ENCODE measurements at regions not wholly inside any gene's neighbourhood (a gene's known extent, or its start where the extent isn't known, plus 50 kb on each side); places are given as distances from the start of the nearest gene placed in this dataset.

DNA sequence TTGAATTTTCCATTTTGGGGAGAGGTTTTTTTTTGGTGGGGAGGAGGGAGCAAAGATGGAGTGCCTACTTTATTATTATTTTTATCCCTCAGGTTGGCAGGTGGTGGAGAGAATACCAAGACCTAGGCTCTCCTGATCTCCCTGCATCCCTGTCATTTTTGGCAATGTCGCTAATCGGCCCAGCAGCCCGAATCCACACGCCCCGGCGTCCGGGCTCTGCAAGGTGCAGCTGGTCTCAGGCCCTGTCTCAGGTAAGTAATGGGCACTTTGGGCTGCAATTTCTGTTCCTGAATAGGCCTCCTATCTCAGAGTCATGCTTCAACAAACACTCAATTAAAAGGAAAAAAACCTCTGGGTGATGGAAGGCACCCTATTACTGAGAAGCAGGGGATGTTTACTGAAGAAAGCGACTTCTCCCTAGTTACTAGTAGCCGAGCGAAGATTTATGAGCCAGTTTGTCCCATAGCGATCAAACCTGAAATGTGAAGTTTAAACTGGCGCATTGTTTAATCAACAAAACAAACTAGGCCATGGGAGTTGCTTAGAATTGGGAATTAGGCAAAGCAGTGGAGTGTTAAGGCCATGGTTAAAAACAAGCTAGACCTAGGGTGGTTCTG lies 137.8 kb downstream of the RWDD3 start:
- Mint-ChIP-seq H3K27ac (ENCODE audit: unreplicated experiment) (no peak overlapping the region), H3K4me3 (ENCODE audit: unreplicated experiment) (no peak overlapping the region), H3K36me3 (ENCODE audit: unreplicated experiment) (no peaks in the 10 kb centered on the region), H3K4me1 (ENCODE audit: low read depth, unreplicated experiment) (peaks cover 8% of the 10 kb centered on the region), H3K27me3 (ENCODE audit: unreplicated experiment) (no peaks in the 10 kb centered on the region), H3K9me3 (ENCODE audit: unreplicated experiment) (no peaks in the 10 kb centered on the region)
- no peak for DNase-seq
- TF ChIP-seq, protein P1, sequence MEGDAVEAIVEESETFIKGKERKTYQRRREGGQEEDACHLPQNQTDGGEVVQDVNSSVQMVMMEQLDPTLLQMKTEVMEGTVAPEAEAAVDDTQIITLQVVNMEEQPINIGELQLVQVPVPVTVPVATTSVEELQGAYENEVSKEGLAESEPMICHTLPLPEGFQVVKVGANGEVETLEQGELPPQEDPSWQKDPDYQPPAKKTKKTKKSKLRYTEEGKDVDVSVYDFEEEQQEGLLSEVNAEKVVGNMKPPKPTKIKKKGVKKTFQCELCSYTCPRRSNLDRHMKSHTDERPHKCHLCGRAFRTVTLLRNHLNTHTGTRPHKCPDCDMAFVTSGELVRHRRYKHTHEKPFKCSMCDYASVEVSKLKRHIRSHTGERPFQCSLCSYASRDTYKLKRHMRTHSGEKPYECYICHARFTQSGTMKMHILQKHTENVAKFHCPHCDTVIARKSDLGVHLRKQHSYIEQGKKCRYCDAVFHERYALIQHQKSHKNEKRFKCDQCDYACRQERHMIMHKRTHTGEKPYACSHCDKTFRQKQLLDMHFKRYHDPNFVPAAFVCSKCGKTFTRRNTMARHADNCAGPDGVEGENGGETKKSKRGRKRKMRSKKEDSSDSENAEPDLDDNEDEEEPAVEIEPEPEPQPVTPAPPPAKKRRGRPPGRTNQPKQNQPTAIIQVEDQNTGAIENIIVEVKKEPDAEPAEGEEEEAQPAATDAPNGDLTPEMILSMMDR (IDR thresholded peaks at IDR 0.05; ENCODE audit: partially characterized antibody, unreplicated experiment): no peak

DNA sequence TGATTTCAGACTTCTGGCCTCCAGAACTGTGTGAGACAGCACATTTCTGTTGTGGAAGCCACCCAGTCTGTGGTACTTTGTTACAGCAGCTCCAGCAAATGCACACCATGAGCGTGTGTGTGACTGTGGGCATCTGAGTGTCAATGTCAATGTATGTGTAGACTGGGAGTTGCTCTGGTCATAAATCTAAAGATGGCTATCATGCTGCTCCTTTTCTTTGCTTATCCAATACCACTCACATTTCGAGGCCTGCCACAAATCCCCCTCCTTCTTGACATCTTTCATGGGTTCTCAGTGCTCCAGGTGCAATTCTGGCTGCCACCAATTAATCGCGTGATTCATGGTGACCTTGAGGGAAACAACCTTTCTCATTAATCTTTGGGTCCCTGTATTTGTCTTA lies 141.2 kb downstream of the RWDD3 start:
- no peak overlapping the region for H3K27ac Mint-ChIP-seq (ENCODE audit: unreplicated experiment)
- DNase-seq: no peak

DNA sequence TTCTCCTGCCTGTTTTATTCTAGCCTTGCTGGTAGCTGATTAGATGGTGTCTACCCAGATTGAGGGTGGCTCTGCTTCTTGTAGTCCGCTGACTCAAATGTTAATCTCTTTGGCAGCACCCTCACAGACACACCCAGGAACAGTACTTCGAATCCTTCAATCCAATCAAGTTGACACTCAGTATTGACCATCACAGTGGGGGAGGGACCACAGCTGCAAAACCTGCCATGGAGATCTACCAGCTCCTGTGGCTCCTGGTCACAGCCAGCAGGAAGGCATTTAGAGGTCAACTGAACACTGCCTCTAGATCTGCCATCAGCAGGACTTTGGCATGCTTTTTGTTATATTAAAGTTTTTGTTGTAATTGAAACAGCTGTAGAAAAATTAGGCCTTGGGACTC lies 146.9 kb downstream of the RWDD3 start:
- Mint-ChIP-seq H3K27ac (ENCODE audit: unreplicated experiment) (no peak overlapping the region), H3K9me3 (ENCODE audit: unreplicated experiment) (no peaks in the 10 kb centered on the region), H3K36me3 (ENCODE audit: unreplicated experiment) (no peaks in the 10 kb centered on the region), H3K4me1 (ENCODE audit: low read depth, unreplicated experiment) (peaks cover 23% of the 10 kb centered on the region), H3K4me3 (ENCODE audit: unreplicated experiment) (no peak overlapping the region), H3K27me3 (ENCODE audit: unreplicated experiment) (no peaks in the 10 kb centered on the region)
- DNase-seq: no peak
- TF ChIP-seq, protein P1 (IDR thresholded peaks at IDR 0.05; ENCODE audit: partially characterized antibody, unreplicated experiment): no peak

More for the DNA sequence above, 141.2 kb downstream of the RWDD3 start:
- H3K36me3 Mint-ChIP-seq (ENCODE audit: unreplicated experiment): no peaks in the 10 kb centered on the region
- TF ChIP-seq, protein P1 (IDR thresholded peaks at IDR 0.05; ENCODE audit: partially characterized antibody, unreplicated experiment): no peak
- H3K4me3 Mint-ChIP-seq (ENCODE audit: unreplicated experiment): no peak overlapping the region
- H3K9me3 Mint-ChIP-seq (ENCODE audit: unreplicated experiment): no peaks in the 10 kb centered on the region
- H3K4me1 Mint-ChIP-seq (ENCODE audit: low read depth, unreplicated experiment): peaks cover 8% of the 10 kb centered on the region
- H3K27me3 Mint-ChIP-seq (ENCODE audit: unreplicated experiment): no peaks in the 10 kb centered on the region

DNA sequence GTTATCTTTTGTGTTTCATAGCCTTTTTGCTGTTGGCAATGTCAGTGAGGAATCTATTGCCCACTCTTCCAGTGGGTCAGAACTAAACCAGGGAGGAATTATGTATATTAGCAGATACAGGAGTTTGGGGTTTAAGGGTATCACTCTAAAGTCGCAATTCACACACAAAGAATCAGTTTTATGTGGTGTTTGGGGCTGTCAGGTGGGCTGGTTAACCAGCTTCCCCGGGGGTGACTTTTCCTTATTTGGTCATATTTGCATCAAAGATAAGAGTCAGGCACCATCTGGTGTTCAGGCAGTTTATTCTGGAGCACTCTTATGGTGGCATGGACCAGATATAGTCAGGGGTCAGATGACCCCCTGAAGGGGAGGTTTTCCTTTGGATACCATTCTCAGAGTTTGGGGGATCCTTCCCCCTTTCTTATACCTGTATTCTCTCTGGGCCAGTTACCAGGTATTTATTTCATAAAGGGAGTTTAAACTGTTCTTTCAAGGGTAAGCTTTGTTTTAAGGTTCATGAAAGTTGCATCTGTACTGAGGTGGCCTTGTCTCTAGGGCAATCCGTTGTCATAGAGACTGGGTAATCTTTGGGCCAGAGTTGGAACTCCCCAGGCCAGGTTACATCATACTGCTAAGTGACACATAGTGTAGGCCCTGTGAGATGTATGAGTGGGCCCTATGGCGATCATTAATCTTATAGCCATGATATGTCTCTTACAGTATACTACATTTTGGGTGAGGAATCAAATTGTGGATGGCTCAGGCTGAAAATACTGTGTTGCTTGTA lies 148.2 kb downstream of the RWDD3 start:
- TF ChIP-seq, protein P1 (IDR thresholded peaks at IDR 0.05; ENCODE audit: partially characterized antibody, unreplicated experiment): no peak
- Mint-ChIP-seq H3K27ac (ENCODE audit: unreplicated experiment) (peak overlapping the region; percentile 83), H3K4me3 (ENCODE audit: unreplicated experiment) (peak overlapping the region; percentile 36), H3K9me3 (ENCODE audit: unreplicated experiment) (no peaks in the 10 kb centered on the region), H3K36me3 (ENCODE audit: unreplicated experiment) (no peaks in the 10 kb centered on the region), H3K27me3 (ENCODE audit: unreplicated experiment) (no peaks in the 10 kb centered on the region), H3K4me1 (ENCODE audit: low read depth, unreplicated experiment) (peaks cover 34% of the 10 kb centered on the region)
- no peak for DNase-seq

DNA sequence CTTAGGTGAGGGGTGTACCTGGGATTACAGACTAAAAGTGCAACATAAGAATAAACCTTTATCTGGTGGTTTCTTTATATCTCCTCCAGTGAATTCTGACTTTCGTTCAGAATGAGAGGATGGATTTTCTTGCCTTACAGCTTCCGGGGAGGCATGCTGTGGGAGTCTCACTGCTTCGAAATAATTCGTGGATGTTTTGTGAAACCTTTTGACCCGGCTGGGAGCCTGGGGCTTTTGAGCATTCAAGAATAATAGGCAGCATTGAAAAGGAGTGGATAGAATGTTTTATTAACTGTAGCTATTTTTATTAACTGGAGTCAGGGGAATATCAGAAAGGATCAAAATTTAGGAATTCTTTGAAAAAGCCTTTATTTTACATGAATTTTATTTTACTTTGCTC lies 149.1 kb downstream of the RWDD3 start:
- Mint-ChIP-seq H3K27ac (ENCODE audit: unreplicated experiment) (no peak overlapping the region), H3K36me3 (ENCODE audit: unreplicated experiment) (no peaks in the 10 kb centered on the region), H3K4me1 (ENCODE audit: low read depth, unreplicated experiment) (peaks cover 41% of the 10 kb centered on the region), H3K4me3 (ENCODE audit: unreplicated experiment) (no peak overlapping the region), H3K27me3 (ENCODE audit: unreplicated experiment) (no peaks in the 10 kb centered on the region), H3K9me3 (ENCODE audit: unreplicated experiment) (no peaks in the 10 kb centered on the region)
- DNase-seq: no peak
- TF ChIP-seq, protein P1 (IDR thresholded peaks at IDR 0.05; ENCODE audit: partially characterized antibody, unreplicated experiment): no peak
